ENCODE measurements at regions not wholly inside any gene's neighbourhood (a gene's known extent, or its start where the extent isn't known, plus 50 kb on each side); places are given as distances from the start of the nearest gene placed in this dataset.
"Not testable (repeated sequence)": the region's sequence is repeated elsewhere in the genome, so short reads cannot be mapped to it uniquely, and the experiment has no call there.

GRCh38 chr4:33853670-33854069 is 2390.6 kb downstream of the ARAP2 start:
- not testable (repeated sequence) for H3K36me3 ChIP-seq (ENCODE audit: insufficient read depth, low read length); H3K27me3 ChIP-seq (ENCODE audit: control insufficient read depth in 1 of 2, insufficient read depth in 2 of 2, low read length in 2 of 2)

GRCh38 chr4:33864290-33864859 is 2379.9 kb downstream of the ARAP2 start:
- H3K4me1 ChIP-seq (ENCODE audit: insufficient read depth, low read length), result no peaks in the 10 kb centered on the region
- H3K4me3 ChIP-seq (ENCODE audit: low read depth in 1 of 2, low read length in 2 of 2), result no peak overlapping the region
- H3K27me3 ChIP-seq (ENCODE audit: control insufficient read depth in 1 of 2, insufficient read depth in 2 of 2, low read length in 2 of 2), result no peaks in the 10 kb centered on the region
- H3K27ac ChIP-seq (ENCODE audit: low read depth, low read length), result no peak overlapping the region
- H3K9me3 ChIP-seq (ENCODE audit: low read length), result no peaks in the 10 kb centered on the region
- H3K36me3 ChIP-seq (ENCODE audit: insufficient read depth, low read length), result no peaks in the 10 kb centered on the region
- no peak overlapping the region for H3K9ac ChIP-seq (ENCODE audit: low read length)

More at GRCh38 chr4:33853670-33854069, 2390.6 kb downstream of the ARAP2 start:
- not testable (repeated sequence) for H3K9me3 ChIP-seq (ENCODE audit: low read length); H3K4me1 ChIP-seq (ENCODE audit: insufficient read depth, low read length); H3K27ac ChIP-seq (ENCODE audit: low read depth, low read length); H3K4me3 ChIP-seq (ENCODE audit: low read depth in 1 of 2, low read length in 2 of 2); H3K9ac ChIP-seq (ENCODE audit: low read length)

- H3K27me3 ChIP-seq (ENCODE audit: control insufficient read depth in 1 of 2, insufficient read depth in 2 of 2, low read length in 2 of 2), result no peaks in the 10 kb centered on the region
- H3K4me1 ChIP-seq (ENCODE audit: insufficient read depth, low read length), result no peaks in the 10 kb centered on the region
- H3K9ac ChIP-seq (ENCODE audit: low read length), result no peak overlapping the region
- no peak overlapping the region for H3K27ac ChIP-seq (ENCODE audit: low read depth, low read length)
- H3K36me3 ChIP-seq (ENCODE audit: insufficient read depth, low read length), result no peaks in the 10 kb centered on the region
- no peak overlapping the region for H3K4me3 ChIP-seq (ENCODE audit: low read depth in 1 of 2, low read length in 2 of 2)
- H3K9me3 ChIP-seq (ENCODE audit: low read length), result no peaks in the 10 kb centered on the region
These were observed 2370.5 kb downstream of the ARAP2 start for GRCh38 chr4:33873791-33874190.

- no peak overlapping the region for H3K9ac ChIP-seq (ENCODE audit: low read length)
- H3K36me3 ChIP-seq (ENCODE audit: insufficient read depth, low read length), result no peaks in the 10 kb centered on the region
- no peaks in the 10 kb centered on the region for H3K4me1 ChIP-seq (ENCODE audit: insufficient read depth, low read length)
- no peak overlapping the region for H3K27ac ChIP-seq (ENCODE audit: low read depth, low read length)
- no peaks in the 10 kb centered on the region for H3K27me3 ChIP-seq (ENCODE audit: control insufficient read depth in 1 of 2, insufficient read depth in 2 of 2, low read length in 2 of 2)
- H3K9me3 ChIP-seq (ENCODE audit: low read length), result no peaks in the 10 kb centered on the region
- no peak overlapping the region for H3K4me3 ChIP-seq (ENCODE audit: low read depth in 1 of 2, low read length in 2 of 2)
These were observed 2365.6 kb downstream of the ARAP2 start for GRCh38 chr4:33878710-33879109.

GRCh38 chr4:33881176-33881575 is 2363.1 kb downstream of the ARAP2 start:
- H3K27ac ChIP-seq (ENCODE audit: low read depth, low read length), result no peak overlapping the region
- no peaks in the 10 kb centered on the region for H3K4me1 ChIP-seq (ENCODE audit: insufficient read depth, low read length)
- H3K36me3 ChIP-seq (ENCODE audit: insufficient read depth, low read length), result no peaks in the 10 kb centered on the region
- no peak overlapping the region for H3K9ac ChIP-seq (ENCODE audit: low read length)
- H3K9me3 ChIP-seq (ENCODE audit: low read length), result no peaks in the 10 kb centered on the region
- no peaks in the 10 kb centered on the region for H3K27me3 ChIP-seq (ENCODE audit: control insufficient read depth in 1 of 2, insufficient read depth in 2 of 2, low read length in 2 of 2)
- H3K4me3 ChIP-seq (ENCODE audit: low read depth in 1 of 2, low read length in 2 of 2), result no peak overlapping the region

GRCh38 chr4:33882246-33882990 is 2361.9 kb downstream of the ARAP2 start:
- H3K4me1 ChIP-seq (ENCODE audit: insufficient read depth, low read length), result no peaks in the 10 kb centered on the region
- no peak overlapping the region for H3K9ac ChIP-seq (ENCODE audit: low read length)
- no peaks in the 10 kb centered on the region for H3K36me3 ChIP-seq (ENCODE audit: insufficient read depth, low read length)
- no peak overlapping the region for H3K4me3 ChIP-seq (ENCODE audit: low read depth in 1 of 2, low read length in 2 of 2)
- no peaks in the 10 kb centered on the region for H3K27me3 ChIP-seq (ENCODE audit: control insufficient read depth in 1 of 2, insufficient read depth in 2 of 2, low read length in 2 of 2)
- H3K27ac ChIP-seq (ENCODE audit: low read depth, low read length), result no peak overlapping the region
- H3K9me3 ChIP-seq (ENCODE audit: low read length), result no peaks in the 10 kb centered on the region

- Histone ChIP-seq H3K27ac (ENCODE audit: low read depth, low read length) (no peak overlapping the region), H3K36me3 (ENCODE audit: insufficient read depth, low read length) (no peaks in the 10 kb centered on the region), H3K9ac (ENCODE audit: low read length) (no peak overlapping the region), H3K27me3 (ENCODE audit: control insufficient read depth in 1 of 2, insufficient read depth in 2 of 2, low read length in 2 of 2) (no peaks in the 10 kb centered on the region), H3K9me3 (ENCODE audit: low read length) (no peaks in the 10 kb centered on the region), H3K4me1 (ENCODE audit: insufficient read depth, low read length) (no peaks in the 10 kb centered on the region), H3K4me3 (ENCODE audit: low read depth in 1 of 2, low read length in 2 of 2) (no peak overlapping the region)
These were observed 2361.2 kb downstream of the ARAP2 start for GRCh38 chr4:33883111-33883510.

- Histone ChIP-seq H3K27me3 (ENCODE audit: control insufficient read depth in 1 of 2, insufficient read depth in 2 of 2, low read length in 2 of 2) (no peaks in the 10 kb centered on the region), H3K4me3 (ENCODE audit: low read depth in 1 of 2, low read length in 2 of 2) (no peak overlapping the region), H3K9me3 (ENCODE audit: low read length) (no peaks in the 10 kb centered on the region), H3K36me3 (ENCODE audit: insufficient read depth, low read length) (no peaks in the 10 kb centered on the region), H3K9ac (ENCODE audit: low read length) (no peak overlapping the region), H3K4me1 (ENCODE audit: insufficient read depth, low read length) (no peaks in the 10 kb centered on the region), H3K27ac (ENCODE audit: low read depth, low read length) (no peak overlapping the region)
These were observed 2358.0 kb downstream of the ARAP2 start for GRCh38 chr4:33886356-33886755.

- Histone ChIP-seq H3K4me1 (ENCODE audit: insufficient read depth, low read length) (no peaks in the 10 kb centered on the region), H3K4me3 (ENCODE audit: low read depth in 1 of 2, low read length in 2 of 2) (no peak overlapping the region), H3K36me3 (ENCODE audit: insufficient read depth, low read length) (no peaks in the 10 kb centered on the region), H3K9me3 (ENCODE audit: low read length) (no peaks in the 10 kb centered on the region), H3K9ac (ENCODE audit: low read length) (no peak overlapping the region), H3K27ac (ENCODE audit: low read depth, low read length) (no peak overlapping the region), H3K27me3 (ENCODE audit: control insufficient read depth in 1 of 2, insufficient read depth in 2 of 2, low read length in 2 of 2) (no peaks in the 10 kb centered on the region)
These were observed 2353.5 kb downstream of the ARAP2 start for GRCh38 chr4:33890841-33891240.

- no peak overlapping the region for H3K27ac ChIP-seq (ENCODE audit: low read depth, low read length)
- no peaks in the 10 kb centered on the region for H3K36me3 ChIP-seq (ENCODE audit: insufficient read depth, low read length)
- H3K27me3 ChIP-seq (ENCODE audit: control insufficient read depth in 1 of 2, insufficient read depth in 2 of 2, low read length in 2 of 2), result no peaks in the 10 kb centered on the region
- H3K9me3 ChIP-seq (ENCODE audit: low read length), result no peaks in the 10 kb centered on the region
- H3K4me3 ChIP-seq (ENCODE audit: low read depth in 1 of 2, low read length in 2 of 2), result no peak overlapping the region
- H3K4me1 ChIP-seq (ENCODE audit: insufficient read depth, low read length), result no peaks in the 10 kb centered on the region
- no peak overlapping the region for H3K9ac ChIP-seq (ENCODE audit: low read length)
These were observed 2332.4 kb downstream of the ARAP2 start for GRCh38 chr4:33911959-33912358.

- Histone ChIP-seq H3K4me1 (ENCODE audit: insufficient read depth, low read length) (no peaks in the 10 kb centered on the region), H3K27me3 (ENCODE audit: control insufficient read depth in 1 of 2, insufficient read depth in 2 of 2, low read length in 2 of 2) (no peaks in the 10 kb centered on the region), H3K4me3 (ENCODE audit: low read depth in 1 of 2, low read length in 2 of 2) (no peak overlapping the region), H3K27ac (ENCODE audit: low read depth, low read length) (no peak overlapping the region), H3K9ac (ENCODE audit: low read length) (no peak overlapping the region), H3K36me3 (ENCODE audit: insufficient read depth, low read length) (no peaks in the 10 kb centered on the region), H3K9me3 (ENCODE audit: low read length) (no peaks in the 10 kb centered on the region)
These were observed 2329.9 kb downstream of the ARAP2 start for GRCh38 chr4:33914386-33914785.

- Histone ChIP-seq H3K36me3 (ENCODE audit: insufficient read depth, low read length) (no peaks in the 10 kb centered on the region), H3K4me3 (ENCODE audit: low read depth in 1 of 2, low read length in 2 of 2) (no peak overlapping the region), H3K27ac (ENCODE audit: low read depth, low read length) (no peak overlapping the region), H3K9me3 (ENCODE audit: low read length) (no peaks in the 10 kb centered on the region), H3K9ac (ENCODE audit: low read length) (no peak overlapping the region), H3K27me3 (ENCODE audit: control insufficient read depth in 1 of 2, insufficient read depth in 2 of 2, low read length in 2 of 2) (no peaks in the 10 kb centered on the region), H3K4me1 (ENCODE audit: insufficient read depth, low read length) (no peaks in the 10 kb centered on the region)
These were observed 2320.8 kb downstream of the ARAP2 start for GRCh38 chr4:33923469-33923868.
